ENCODE measurements at regions not wholly inside any gene's neighbourhood (a gene's known extent, or its start where the extent isn't known, plus 50 kb on each side); places are given as distances from the start of the nearest gene placed in this dataset.
"Not testable (repeated sequence)": the region's sequence is repeated elsewhere in the genome, so short reads cannot be mapped to it uniquely, and the experiment has no call there.

DNA sequence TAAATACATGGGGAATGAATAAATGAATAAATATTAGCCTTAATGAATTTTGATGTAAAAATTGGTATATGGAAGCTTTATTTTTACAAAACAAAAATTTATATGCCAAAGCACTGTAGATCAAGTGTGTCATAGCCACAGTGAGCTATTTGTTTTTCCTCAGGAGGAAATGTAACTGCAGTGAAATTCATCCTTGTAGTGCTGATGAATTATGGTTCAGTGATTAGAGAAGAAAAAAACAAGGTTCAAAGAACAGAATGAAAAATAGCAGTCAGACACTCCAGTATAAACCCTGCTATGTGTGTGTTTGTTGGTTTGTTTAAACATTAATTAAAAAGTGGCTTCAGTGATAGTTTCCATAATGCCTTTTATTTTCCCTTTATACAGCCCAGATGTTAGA is 228.0 kb upstream of the GPR149 start:
- DNase-seq = no peak

DNA sequence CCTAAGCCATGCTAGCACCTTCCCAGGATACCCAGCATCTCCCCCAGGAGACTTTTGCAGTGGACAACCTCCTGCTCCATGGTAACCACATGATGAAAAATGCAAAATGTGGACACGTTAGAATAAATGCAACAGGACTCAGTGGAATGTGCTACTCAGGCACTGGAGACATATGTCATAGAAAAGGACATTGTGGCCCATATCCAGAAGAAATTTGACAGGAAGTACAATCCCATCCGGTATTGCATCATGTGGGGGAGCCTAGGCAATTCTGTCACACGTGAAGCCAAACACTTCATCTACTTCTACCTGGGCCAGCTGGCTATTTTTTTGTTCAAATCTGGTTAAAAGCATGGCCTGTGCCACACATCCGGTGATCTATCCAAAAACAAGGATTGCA is 227.2 kb upstream of the GPR149 start:
- no peak for DNase-seq

DNA sequence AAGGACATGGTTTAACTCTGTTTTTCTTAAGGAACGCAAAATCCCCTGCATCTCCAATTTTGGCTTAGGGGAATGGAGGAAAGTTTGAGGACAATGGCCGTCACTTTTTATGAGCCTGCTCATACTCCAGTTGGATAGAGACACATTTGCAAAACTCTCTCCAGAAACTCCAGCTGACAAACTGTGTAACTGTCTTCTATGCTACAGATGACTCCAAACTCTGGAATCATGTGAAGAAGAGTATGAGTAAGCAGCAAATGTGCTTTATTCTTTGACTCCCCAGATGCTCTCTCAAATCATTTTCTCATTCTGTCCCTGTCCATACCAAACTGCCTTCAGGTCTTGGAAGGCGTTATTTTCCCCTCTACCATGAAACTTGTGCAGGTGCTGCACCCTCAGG is 226.5 kb upstream of the GPR149 start:
- no peak for DNase-seq

DNA sequence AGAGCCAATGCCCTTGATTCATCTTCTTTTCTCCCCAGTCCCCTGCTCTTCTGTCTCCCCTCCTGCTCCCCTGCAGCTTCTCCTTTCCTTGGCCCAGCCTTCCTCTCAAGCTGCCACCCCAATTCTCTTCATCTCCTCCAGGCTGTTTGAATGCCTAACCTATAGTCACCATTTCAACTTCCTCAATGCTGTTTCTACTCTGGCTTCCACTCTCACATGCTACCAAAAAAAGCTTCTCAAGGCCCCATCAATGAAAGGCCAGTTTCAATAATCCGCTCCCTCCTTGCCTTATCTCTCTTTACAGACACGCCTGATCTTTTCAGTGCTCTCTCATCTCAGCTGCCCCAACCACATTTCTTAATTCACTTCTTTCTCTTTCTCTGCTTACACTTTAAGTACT is 212.2 kb upstream of the GPR149 start:
- peak; percentile 3 to 22 (median 18) for DNase-seq

DNA sequence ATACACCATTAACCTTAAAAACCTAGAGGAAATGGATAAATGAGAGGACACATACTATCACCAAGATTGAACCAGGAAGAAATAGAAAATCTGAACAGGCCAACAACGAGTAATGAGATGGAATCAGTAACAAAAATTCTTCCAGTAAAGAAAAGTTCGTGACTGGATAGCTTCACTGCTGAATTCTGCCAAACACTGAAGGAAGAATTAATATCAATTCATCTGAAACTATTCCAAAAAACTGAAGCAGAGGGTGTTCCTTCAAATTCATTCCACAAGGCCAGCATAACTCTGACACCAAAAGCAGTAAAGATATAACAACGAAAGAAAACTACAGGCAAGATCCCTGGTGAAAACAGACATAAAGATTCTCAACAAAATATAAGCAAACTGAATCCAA is 195.8 kb upstream of the GPR149 start:
- no peak for DNase-seq

DNA sequence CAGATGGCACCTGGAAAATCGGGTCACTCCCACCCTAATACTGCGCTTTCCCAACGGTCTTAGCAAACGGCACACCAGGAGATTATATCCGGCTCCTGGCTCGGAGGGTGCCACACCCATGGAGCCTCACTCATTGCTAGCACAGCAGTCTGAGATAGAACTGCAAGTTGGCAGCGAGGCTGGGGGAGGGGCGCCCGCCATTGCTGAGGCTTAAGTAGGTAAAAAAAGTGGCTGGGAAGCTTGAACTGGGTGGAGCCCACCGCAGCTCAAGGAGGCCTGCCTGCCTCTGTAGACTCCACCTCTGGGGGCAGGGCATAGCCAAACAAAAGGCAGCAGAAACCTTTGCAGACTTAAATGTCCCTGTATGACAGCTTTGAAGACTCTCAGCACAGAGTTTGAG is 189.6 kb upstream of the GPR149 start:
- DNase-seq = not testable (repeated sequence)

DNA sequence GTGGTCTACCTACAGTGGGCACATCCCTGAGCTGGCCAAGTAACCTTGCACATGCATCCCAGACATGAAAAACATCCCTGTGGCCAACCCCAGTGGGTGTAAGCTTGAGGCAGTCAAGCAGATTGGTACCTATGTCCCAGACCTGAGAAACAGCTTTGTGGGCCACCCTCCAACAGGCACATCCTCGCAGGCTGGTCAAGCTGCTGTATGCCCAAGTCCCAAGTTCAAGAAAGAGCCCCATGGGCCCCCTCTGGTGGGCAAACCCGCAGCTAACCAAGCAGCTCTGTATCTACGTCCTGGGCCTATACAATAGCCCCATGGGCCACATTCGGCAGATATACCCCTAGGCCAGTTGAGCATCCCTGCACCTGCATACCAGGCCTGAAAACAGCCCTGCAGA is 186.3 kb upstream of the GPR149 start:
- DNase-seq = no peak

DNA sequence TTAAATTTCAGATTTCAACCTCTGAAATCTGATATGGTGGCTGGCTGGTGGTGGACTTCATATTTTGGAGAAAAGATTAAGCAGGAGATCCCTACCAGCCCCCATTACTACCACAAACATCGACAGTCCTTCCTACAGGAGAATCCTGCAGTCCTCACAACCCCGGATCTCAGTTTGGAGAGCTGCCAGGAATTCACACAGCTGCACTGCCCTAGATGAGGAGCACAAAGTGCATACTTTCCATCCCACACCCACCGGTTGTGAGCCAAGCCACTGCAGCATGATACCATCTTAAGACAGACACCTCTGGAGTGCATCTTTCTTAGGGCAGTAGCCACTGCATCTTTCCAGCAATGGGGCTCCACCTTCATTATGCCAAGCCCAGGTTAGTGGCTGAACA is 185.5 kb upstream of the GPR149 start:
- DNase-seq = no peak

DNA sequence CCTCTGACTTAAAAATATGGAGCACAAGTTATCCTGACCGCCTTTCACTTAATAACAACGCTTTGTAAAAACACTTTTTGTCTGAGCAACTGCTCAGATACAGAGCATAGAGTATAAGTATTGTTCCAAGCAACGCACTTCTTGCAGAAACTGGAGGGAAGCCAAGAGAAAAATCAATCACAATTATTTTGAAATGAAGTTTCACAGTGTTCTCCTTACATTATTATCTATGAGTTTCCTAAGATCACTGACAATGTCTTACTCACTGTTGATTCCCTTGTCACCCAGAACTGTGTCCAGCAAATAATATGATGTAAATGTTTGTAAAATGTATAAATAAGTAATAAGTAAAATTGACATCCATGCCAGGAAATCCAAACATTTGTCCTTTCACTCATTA is 184.6 kb upstream of the GPR149 start:
- DNase-seq = no peak

DNA sequence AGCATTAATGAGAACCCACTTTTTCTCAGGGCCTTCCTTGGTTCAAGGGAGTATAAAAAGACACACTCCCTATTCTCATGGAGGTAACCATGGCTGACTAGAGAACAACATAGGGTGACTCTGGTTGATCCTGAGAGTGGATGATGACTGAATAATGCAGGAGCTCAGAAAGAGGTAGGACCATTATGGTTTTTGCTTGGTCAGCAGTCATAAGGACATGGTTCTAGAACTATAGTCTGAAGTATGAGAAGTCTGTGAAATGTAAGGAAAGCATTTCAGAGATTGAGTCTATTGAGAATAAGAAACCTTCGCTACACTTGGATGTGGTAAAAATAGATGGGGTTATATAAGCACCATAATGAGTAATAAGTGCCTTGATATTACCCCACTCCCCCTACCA is 184.1 kb upstream of the GPR149 start:
- DNase-seq = no peak

DNA sequence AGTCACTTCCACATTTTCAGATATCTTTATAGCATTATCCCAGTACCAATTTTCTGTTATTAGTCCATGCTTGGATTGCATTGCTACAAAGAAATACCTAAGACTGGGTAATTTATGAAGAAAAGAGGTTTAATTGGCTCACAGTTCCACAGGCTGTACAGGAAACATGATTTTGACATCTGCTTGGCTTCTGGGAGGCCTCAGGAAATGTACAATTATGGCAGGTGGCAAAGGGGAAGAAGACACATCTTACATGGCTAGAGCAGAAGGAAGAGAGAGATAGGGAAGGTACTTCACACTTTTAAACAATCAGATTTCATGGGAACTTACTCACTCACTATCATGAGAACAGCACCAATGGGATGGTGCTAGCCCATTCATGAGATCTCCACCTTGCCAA is 172.3 kb upstream of the GPR149 start:
- DNase-seq = no peak

DNA sequence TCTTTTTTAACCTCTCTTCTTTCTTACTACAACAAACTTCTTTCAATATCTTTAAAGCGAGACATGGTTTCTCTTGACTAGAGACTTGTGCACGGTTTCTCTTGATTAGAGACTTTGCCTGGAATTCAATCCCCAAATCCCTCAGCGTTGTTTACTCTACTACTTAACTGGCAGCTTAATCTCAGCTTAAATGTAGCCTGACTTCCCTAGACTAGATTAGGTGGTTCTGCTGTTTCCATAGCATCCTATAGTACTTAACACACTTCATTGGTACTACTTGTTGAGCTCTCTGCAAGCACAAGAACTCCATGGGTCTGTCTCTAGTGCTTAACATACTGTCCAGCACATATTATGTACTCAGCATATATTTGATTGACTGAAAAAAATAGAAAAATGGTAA is 168.2 kb upstream of the GPR149 start:
- DNase-seq = no peak

DNA sequence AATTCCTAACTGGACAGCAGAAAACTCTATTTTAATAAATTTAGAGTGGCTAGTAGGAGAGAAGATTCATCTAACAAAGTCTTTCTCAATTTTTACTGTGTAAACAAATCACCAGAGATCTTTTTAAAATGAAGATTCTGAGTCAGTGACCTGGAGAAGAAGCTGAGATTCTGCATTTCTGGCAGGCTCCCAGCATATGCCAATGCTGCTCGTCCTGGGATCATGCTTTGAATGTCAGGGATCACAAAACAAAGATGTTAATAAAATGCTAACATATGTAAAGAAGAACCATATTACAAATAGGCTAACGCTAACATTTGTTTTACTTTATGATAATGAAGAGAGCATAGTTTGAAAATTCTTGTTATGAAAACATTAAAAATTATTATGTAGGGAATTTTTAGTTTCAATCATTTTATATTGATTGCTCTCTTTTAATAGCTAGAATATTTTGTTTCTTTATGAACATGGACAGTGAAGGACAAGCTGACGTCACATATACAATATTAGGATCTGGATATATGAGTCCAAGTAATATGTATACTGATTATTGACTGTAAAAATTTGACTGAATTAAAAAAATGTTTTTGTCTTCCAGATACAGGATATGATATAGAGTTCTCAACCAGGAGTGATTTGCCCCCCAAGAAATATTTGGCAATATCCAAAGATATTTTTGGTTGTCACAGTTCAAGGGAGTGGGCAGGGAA is 160.8 kb upstream of the GPR149 start:
- no peak for DNase-seq

DNA sequence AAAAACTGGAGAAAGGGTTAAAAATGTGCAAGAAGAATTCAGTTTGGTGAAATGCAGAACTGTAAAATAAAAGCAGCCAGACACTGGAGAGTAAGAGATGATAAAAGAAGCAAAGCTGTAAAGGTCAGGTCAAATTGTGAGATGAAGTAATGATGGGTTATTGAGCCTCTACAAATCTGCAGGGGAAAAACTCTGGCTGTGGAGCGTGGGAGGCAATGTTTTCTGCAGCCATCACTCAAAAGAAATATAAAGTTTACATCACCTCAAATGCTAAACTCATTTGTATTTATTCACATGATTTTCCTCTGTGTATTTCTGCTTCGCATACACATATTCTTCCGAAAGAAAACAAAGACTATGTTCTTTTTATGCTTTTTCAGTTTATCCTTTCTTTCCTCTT is 158.8 kb upstream of the GPR149 start:
- DNase-seq = no peak

DNA sequence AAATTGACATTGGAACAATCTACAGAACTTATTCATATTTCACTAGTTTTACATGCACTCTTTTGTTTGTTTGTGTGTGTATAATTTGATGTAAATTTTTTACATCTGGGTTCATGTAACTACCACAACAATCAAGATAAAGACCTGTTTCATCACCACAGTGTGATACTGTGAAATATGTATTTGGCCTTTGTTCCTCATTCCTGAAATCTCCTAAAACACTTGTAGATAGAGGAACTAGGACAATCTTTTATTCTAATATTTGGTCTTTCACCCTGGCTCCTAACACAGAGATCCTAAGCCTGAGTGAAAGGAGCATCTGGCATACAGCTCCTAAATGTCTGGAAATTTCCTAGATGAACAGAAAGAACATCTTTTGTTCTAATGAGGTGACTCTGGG is 155.0 kb upstream of the GPR149 start:
- peak in 3 of 4 experiments; percentile 3 to 49 (median 40) for DNase-seq

DNA sequence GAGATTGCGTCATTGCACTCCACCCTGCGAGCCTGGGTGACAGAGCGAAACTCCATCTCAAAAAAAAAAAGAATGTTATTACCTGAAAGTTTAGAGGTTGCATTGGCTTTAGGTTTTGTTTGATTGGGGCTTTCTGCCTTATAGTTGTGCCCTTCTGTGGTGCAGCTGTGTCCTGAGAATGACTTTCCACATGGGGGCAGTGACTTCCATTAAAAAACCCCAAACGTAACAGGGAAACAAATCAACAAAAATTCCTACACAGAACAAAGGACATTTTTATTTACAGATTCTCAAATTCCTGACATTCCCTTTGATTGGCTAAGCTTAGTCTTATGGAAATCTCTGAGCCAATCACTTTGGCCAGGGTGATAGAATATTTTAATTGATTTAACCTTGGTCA is 154.1 kb upstream of the GPR149 start:
- no peak for DNase-seq

DNA sequence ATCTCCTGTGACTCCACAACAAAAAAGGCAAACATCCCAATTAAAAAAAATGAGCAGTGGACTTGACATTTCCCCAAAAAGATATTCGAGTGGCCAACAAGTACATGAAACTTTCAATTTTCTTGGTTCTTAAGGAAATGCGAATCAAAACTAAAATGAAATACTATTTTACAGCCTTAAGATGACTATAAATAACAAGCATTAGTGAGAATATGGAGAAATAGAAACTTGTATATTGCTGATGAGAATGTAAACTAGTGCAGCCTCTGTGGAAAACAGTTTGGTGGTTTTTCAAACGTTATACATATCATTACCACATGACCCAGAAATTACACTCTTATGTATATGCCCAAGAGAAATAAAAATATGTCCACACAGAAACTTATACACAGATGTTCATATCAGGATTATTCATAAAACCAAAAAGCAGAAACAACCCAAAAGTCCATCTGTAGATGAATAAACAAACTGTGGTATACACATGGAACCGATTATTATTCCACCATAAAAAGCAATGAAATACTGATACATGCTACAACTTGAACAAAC is 153.2 kb upstream of the GPR149 start:
- no peak for DNase-seq

DNA sequence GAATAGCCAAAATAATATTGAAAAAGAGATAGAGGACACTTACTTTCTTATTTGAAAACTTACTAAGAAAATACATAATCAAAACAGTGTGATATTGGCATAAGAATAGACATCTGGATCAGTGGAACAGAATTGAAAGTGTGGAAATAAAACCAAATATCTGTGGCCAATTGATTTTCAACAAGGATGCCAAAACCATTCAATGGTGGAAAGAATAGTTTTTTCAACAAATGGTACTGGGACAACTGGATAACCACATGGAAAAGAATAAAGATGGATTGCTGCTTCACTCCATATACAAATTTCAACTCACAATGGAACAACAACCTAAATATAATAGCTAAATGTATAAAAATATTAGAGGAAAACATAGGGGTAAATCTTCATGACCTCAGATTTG is 152.5 kb upstream of the GPR149 start:
- DNase-seq = no peak

DNA sequence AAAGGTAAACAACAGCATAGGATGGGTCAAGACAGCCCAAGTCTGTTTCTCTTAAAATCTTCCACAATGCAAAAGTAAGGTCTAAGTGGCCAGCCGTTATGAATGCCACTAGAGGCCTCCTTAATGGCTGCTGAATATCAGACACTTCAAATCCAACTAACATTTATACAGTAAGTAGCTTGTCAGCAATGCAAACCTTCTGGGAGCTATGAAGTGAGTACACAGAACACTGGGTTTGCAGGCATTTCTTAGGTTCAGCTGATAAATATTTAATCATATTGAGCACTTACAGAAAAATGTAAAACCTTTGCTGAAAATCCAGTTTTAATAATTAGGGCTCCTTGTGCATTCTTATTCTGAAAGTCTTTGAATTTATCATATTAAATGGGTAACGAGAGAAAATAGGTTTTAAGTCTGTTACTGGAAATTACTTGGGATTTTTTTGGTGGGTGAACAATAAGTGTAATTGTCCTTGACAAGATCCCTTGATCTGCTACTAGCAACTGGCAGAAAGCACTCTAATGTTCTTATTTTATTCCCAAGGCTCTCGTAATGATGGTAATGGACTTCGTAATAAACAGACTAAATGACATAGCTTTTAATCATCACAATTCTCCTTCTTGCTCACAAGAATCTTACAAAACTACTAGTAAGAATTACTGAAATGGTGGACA is 141.7 kb upstream of the GPR149 start:
- DNase-seq = no peak

DNA sequence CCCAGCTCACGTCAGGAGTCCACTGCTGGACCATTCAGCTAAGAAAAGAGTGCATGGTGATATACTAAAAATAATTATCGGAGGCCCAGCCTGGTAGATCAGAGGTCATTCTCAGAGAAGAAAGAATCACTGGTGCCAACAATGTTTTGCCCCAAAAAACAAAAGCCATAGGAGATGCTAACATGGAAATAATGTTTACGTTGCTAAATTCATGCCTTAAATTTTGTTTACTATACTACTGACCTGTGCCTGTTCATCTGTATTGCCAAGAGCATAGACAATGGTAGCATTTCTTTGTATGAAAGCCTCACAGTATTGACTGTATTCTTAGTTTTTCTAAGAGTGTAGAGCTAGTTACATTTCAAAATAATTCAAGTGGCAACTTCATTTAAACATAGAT is 138.1 kb upstream of the GPR149 start:
- DNase-seq = no peak

DNA sequence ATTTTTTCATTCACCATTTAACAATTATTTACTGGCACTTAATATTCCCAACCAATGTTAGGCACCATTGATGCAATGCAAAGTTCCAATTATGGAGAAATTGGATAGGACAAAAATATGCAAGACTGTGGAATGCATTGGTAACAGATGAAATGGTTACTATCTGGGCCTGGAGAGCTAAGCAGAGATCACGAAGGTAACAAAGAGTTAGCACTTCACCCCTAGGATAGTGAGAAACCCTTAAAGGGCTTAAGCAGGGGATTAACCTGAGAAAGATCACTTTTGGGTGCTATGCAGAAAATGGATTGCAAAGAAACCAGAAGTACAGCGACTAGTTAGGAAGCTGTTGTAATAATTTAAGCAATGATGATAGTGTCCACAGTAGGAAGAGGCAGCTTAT is 129.6 kb upstream of the GPR149 start:
- no peak for DNase-seq

DNA sequence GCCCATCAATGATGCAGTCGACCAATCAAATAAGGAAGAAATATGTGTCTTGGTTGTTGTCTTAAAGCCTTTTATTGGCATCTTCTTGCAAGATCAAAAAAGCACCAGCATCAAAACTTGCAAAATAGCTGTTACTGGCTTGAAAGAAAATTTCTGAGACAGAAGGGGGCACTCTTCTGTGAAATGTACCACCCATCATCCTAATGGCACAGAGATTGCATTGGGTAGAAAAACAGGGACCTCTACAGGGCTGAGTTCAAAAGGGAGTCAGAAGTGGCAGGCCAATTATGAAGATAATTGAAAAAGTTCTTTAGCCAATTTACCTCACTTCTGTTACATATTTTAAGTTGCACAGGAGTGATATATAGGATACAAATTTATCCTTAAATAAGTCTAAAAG is 122.3 kb upstream of the GPR149 start:
- peak in 1 of 4 experiments; percentile 4 for DNase-seq

DNA sequence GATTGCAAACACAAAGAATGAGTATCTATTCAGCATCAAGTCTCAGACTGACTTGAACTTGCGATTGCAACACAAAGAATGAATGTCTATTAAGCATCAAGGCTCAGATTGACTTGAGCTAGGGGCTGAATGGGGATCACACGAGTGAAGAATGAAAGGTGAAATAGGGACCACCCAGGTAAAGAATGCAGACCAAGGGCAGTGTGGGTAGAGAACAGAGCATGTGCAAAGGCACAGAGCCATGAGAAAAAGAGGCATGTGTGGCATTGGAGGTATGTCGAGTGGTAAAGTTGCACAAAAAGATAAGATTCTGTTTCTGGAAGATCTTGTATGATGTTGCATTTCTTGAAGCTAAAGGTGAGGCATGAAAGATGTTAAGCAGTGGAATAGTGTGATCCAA is 119.4 kb upstream of the GPR149 start:
- no peak for DNase-seq

DNA sequence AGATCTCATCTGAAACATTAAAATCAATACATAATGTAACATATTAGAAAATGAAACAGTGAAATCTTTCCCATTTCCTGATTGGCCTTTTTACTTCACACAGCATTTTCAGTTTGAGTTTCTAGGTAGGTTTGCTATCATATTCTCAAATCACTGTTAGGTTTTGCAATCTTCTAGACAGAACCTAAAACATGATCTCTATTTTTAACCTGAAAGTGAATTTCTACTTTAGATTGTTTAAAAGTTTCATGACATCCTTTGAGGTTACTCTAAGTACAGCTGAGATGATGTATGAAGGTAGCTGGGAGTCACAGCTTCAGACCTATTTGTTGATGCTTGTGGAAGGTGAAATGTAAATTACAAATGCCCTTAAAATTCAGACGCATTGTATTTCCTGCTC is 118.4 kb upstream of the GPR149 start:
- DNase-seq = no peak

DNA sequence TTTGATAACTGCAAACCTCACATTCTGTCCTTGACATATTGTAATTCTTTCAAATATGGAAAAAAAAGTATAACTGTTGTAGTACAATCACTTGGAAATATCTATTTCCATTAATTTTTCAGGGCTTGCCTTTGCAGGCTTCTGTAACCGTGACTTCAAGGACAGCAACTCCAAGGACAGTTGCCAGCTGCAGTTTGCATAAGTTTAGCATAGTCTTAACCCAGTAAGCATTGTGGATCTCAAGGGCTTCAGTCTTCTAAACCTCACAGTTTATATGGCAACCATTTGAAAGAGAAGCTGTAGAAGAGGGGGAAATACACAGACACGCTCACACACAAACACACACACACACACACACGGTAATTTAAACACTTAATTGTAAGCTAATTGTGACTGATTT is 112.8 kb upstream of the GPR149 start:
- no peak for DNase-seq
